HUDEP-2 (cell line): ENCODE measurements at regions not wholly inside any gene's neighbourhood (a gene's known extent, or its start where the extent isn't known, plus 50 kb on each side); places are given as distances from the start of the nearest gene placed in this dataset.
A peak's percentile ranks its signal among the peaks of the same experiment; 100 is the strongest.

Experiments
- DNase-seq, 76 experiments: peaks; one replicate each; lab custom pipeline; 2025; ENCODE audit not compliant: unreplicated experiment in 76 of 76; lab: John Stamatoyannopoulos, UW

GRCh38 chr16:73616166-73616753, 568.3 kb upstream of the ZFHX3 start:
- DNase-seq, result peak in 1 of 76 experiments; percentile 1

GRCh38 chr16:73615071-73615940, 567.4 kb upstream of the ZFHX3 start:
- no peak for DNase-seq

- DNase-seq, result no peak
These were observed 566.2 kb upstream of the ZFHX3 start for GRCh38 chr16:73614131-73614530.

GRCh38 chr16:73610605-73611156, 562.8 kb upstream of the ZFHX3 start:
- no peak for DNase-seq

- no peak for DNase-seq
These were observed 562.2 kb upstream of the ZFHX3 start for GRCh38 chr16:73610160-73610559.

- DNase-seq, result no peak
These were observed 561.0 kb upstream of the ZFHX3 start for GRCh38 chr16:73608911-73609310.

GRCh38 chr16:73605309-73605708, 557.4 kb upstream of the ZFHX3 start:
- no peak for DNase-seq

- no peak for DNase-seq
These were observed 554.0 kb upstream of the ZFHX3 start for GRCh38 chr16:73601911-73602310.

- DNase-seq, result no peak
These were observed 551.9 kb upstream of the ZFHX3 start for GRCh38 chr16:73599870-73600269.

- DNase-seq, result no peak
These were observed 551.4 kb upstream of the ZFHX3 start for GRCh38 chr16:73599351-73599750.

- no peak for DNase-seq
These were observed 536.2 kb upstream of the ZFHX3 start for GRCh38 chr16:73584157-73584556.

- no peak for DNase-seq
These were observed 524.4 kb upstream of the ZFHX3 start for GRCh38 chr16:73572135-73572828.

- DNase-seq, result no peak
These were observed 521.5 kb upstream of the ZFHX3 start for GRCh38 chr16:73569266-73569980.

- no peak for DNase-seq
These were observed 520.8 kb upstream of the ZFHX3 start for GRCh38 chr16:73568769-73569168.

GRCh38 chr16:73565925-73566324, 518.0 kb upstream of the ZFHX3 start:
- DNase-seq, result no peak

- DNase-seq, result no peak
These were observed 517.3 kb upstream of the ZFHX3 start for GRCh38 chr16:73565263-73565662.

- DNase-seq, result no peak
These were observed 515.8 kb upstream of the ZFHX3 start for GRCh38 chr16:73563709-73564108.

GRCh38 chr16:73560497-73560896, 512.6 kb upstream of the ZFHX3 start:
- no peak for DNase-seq

GRCh38 chr16:73558219-73558618, 510.3 kb upstream of the ZFHX3 start:
- DNase-seq, result no peak

- no peak for DNase-seq
These were observed 506.2 kb upstream of the ZFHX3 start for GRCh38 chr16:73553941-73554660.
